Kidney tubule cell (primary cell): ENCODE measurements at regions not wholly inside any gene's neighbourhood (a gene's known extent, or its start where the extent isn't known, plus 50 kb on each side); places are given as distances from the start of the nearest gene placed in this dataset.

Source experiments
- DNase-seq: peaks from one replicate; pipeline ENCODE4 v3.0.0-alpha.2; 2018; ENCODE audit warnings: low spot score

DNA sequence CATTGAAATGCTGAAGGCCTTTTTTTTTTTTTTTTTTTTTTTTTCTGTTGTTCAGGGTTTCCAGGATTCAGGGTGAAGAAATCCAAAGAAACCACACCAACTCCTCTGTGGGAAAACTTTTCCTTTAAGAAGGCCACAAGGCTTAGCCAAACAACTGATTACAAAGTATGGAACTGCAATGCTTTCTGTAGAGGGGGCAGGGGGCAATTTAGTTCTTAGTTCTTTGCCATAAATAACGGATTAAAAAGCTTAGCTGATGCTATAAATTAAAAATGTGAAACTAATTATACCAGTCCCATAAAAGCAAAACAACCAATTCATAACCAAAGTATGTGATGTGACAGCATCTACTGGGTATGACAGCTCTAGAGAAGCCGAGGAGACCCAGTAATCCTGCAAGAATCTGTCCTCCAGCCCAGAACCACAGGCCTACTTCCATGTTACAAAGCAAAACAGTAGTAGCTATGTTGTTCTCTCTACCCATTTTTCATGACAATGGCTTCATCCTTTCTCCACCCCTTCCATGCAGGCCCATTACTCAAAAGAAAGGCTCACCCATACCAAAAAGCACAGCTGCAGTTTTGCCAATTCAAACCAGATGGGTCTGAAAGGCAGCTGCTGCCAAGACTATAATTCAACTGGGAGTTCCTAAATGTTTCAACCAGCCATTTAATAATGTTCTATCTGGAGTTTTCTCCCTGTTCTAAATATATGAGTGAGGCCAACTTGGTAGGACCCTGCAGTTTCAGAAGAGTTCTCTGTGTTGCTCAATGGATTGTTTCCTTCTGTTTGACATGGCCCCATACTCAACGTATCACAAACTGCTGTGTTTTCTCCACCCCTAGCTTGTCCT is 167.1 kb upstream of the ZFHX3 start:
- DNase-seq, result peak; percentile 35

DNA sequence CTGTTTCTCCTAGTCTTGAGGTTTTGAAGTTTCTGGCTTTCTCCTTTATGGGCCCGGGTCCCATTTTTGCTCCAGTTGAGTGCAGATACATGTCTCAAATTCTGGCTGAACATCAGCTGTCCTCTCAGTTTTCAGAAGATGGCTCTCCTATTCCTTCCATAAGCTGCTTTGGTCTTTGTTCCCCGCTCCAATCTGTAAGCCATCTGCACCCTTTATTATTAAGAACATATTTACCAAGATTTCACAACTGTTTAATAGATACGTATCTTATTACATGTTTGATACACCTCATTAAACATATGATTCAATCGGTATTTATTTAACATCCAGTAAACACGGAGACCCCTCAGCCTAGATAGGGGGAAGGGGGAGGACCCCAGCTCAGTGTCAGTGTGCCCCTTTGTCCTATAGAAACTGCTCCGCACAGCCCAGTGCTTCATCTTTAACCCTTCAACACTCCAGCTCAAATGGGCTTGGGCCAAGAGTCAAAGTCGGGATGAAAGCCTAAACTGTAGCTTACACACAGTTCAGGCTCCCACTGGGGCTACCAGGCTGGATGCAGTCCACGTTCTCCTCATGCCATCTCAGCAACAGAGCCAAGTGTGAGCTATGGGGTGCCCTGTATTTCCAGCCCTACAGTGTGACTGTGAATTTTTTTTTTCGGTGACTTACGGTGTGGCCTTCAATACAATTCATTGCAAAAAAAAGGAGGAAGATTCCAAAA is 166.0 kb upstream of the ZFHX3 start:
- DNase-seq, result no peak

DNA sequence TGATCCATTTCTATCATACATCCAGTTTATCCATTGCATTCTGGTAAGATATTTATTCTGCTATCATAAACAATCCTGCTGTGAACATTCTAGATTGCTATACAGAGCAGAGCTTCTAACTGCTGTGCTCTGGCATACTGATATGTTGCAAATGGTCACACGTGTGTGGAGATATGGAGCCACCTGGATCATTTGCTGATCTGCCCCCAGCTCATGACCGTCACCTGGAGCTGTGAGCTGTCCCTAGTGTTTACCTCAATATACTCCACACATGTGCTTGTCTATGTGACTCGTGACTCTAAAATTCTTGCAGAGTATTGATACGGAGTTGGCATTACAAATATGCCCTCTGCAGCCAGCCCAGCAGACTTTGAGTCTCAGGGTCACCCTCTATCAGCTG is 164.5 kb upstream of the ZFHX3 start:
- no peak for DNase-seq

DNA sequence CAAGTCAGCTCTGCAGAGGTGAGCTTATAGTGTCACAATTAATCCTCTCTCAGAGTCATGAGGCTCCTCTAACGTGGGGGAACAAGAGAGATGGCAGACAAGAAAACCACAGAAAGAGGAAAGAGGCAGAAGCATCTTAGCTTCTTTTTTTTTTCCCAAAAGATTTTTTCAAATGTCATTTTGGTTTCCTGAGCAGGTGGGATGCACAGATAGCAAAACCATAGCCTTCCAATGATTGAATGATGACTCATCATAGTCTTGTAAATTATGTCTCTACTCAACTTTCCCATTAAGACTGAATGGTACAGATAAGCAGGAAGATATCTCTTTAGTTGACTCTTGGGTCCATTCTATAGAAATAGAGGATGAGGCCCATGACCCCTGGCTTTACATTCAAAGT is 162.8 kb upstream of the ZFHX3 start:
- DNase-seq, result no peak

DNA sequence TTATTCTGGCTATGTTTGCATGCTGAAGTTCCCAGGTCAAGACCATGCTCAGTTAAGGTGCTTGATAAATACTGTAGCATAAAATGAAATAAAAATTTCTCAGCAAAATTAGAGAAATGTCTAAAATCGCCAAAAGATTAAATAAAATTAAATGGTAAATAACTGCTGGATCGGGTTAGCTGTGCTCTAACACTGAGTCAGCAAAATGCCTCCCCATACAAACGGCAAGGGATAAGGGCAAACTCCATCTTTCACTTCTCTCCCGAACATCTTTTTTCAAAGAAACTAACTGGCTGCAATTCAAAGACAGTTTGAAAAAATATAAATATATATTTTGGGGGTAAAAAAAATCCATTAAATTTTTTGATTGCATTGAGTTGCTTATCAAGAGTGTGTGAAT is 162.2 kb upstream of the ZFHX3 start:
- DNase-seq, result no peak

DNA sequence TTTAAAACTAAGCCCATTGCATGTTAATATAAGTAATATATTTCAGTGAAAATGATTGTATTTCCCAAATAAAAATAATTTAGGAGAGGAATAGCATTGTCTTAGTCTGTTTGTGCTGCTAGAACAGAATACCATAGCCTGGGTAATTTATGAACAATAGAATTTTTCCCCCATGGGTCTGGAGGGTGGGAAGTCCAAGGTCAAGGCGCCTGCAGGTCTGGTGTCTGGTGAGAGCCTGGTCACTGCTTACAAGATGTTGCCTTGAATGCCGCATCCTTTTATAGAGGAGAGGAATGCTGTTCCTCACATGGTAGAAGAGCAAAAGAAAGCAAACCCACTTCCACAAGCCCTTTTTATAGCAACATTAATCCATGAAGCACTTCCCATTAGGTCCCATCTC is 161.3 kb upstream of the ZFHX3 start:
- DNase-seq, result no peak

DNA sequence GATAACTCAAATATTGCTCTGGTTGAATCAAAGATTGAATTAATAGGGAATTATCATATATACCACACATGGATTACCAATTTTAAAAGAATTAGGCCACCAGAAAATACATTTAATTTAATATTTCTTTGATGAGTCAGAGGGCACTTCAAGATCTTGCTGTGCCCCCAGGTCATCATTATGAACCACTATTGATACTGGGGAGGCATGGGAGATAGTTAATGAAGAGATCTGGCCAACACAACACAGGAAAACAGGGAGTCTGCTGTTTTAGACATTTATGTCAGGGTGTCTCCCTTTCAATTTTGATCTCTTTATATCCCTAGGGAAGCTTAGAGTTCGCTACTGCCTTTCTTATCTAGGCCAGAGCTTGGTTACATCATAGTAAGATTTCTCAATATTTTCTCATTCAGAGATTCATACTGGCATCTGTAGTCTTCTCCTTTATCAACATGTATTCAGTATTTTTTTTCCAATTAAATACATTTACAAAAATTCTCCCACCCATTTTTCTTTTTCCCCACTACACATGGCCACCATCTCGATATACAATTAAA is 158.3 kb upstream of the ZFHX3 start:
- DNase-seq, result no peak

DNA sequence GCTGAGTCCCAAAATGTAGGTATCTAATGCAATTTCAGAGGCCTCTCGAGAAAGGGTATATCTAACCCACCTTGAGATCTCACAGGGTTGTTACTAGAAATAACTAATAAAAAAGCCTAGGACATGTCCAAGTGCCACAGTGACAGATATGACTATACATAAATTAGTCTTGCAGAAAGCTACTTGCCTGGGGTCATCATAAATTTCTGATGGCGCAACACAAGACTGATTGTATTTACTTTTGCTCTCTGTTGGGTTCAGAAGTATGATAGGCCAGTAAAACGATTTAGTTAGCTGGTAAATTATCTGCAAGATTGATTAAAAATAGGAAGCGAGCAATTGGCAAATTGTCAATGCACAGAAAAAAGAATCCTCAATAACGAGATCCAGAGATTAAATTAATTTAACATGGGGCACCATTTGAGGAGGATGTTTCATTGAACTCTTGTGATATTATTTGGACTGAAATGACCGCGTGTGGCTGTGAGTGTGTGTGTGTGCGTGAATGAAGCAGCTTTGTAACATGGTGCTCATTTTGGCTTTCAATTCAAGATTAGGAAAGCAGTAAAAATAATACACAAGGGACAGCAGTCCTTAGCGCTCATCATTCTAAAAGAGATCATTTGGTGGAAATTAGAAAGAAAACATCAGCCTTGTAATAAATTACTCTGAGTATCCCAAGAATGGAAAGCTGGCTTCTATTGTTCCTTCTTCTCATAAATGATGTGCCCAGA is 157.4 kb upstream of the ZFHX3 start:
- no peak for DNase-seq

DNA sequence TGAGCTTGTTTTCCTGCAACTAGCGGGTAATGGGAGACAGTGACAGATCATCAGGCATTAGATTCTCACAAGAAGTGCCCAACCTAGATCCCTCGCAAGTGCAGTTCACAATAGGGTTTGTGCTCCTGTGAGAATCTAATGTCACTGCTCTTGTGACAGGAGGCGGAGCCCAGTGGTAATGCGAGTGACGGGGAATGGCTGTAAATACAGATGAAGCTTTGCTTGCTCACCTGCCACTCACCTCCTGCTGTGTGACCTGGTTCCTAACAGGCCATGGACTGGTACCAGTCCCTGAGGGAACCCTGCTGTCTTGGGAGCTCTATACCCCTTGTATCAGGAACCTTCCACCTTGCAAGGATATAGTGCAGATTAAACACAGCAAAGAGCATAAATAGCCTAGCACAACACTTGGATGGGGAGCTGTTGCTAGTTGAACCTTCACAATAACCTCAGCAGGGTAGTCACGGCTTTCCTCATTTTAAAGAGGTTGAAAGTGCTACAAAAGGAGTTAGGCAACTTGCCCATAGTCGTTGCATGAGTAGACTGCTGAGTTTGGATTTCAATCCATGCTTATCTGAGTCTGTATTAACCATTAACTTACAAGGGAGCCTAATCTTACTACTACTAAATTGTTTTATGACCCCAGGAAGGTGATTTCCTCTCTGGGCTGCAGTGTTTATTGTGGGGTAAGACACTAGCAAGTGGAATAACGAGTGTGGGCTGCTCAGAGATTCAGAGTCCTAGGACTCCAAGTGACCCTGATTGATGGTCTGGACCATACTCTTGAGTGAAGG is 156.6 kb upstream of the ZFHX3 start:
- peak; percentile 48 for DNase-seq

DNA sequence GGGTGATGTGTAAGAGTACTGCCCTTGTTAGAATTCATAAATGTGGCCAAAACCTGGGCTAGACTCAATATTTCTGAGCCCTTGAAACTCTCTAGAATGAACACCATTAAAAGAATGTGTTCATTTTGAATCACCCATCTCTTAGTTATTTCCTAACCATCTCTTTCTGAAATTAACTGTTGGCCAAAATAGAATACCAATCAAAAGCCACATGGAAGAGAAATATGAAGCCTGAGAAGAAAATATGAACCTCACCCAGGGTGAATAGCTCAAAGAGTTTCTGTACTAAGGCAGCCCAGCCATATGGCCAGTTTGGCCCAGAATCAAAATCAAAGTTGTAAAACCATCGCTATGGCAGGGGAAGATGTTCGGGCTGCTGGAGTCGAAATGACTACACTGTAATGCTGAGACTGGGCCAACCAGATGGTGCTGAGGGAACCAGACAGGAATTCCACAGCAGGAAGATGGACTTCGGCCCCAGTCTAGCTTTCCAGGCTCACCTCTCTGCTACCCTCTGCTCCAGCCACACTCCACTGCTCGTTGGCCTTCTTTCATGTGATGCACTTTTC is 154.3 kb upstream of the ZFHX3 start:
- DNase-seq, result peak; percentile 45

DNA sequence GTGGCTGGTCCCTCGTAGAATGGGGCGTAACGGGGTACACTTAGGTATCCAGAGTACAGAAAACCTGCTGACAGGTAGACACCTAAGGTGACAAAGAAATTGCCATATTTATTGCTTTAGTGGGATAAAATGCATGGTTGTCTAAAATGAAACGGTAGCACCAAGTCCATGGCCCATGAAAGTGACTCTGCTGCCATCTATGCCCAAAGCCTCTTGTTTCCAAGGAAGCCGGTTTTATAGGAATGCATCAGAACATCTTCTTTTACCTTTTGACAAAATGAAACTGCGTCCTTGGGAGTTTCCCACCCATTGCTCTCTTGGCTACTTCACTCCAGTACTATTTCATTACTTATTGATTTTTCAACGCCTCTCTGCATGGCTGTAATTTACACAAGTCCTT is 151.3 kb upstream of the ZFHX3 start:
- DNase-seq, result no peak

DNA sequence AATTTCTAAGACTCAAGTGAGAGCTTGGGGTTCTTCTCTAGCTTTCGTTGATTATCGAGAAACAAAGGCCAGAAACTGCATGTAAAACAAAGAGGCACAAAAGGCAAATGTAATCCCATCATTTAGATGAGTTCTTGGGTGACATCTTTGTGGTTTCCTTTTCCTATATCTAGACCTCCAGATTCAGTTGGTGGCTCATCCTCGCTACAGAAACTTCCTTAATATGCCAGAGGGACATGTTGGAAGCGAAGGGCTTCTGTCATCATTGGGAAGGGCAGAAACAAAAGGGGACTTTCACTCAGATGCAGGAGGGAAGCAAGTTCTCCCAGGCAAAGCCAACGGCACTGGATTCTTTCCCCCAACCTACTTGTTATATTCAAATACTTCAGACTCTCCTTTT is 150.6 kb upstream of the ZFHX3 start:
- no peak for DNase-seq

DNA sequence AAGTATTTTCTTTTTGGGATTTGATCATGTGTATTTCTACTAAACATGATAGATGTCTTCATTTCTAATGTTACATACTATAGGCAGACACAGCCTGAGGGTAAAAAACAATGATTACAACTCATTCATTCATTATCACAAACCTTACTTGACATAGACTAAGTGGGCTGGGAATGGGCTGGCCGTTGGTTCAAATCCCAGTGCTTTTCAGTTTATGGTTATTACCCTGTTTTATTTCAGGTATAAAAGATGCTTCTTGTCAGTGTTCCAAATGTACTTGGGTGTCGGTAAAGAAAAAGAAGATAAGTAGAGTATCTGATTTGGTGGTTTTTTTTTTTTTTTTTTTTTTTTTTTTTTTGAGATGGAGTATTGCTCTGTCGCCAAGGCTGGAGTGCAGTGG is 149.7 kb upstream of the ZFHX3 start:
- DNase-seq, result no peak

DNA sequence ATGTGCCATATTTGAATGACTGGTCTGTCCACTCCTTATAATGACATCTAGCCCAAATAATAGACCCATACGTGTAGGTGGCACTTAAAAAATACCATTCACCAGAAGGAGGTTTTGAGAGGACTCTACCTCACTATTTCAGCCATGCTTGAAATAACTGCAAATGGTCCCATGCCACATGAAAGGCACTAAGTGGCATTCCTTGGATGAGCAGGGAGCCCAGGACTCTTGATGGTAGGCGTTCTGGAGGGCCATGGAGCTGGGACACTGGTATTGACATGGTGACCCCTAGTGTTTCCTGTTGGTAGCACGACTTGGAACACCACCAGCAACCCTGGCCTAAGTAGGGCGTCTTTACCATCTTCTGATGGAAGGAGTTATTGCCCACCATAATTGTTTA is 148.7 kb upstream of the ZFHX3 start:
- DNase-seq, result peak; percentile 70

DNA sequence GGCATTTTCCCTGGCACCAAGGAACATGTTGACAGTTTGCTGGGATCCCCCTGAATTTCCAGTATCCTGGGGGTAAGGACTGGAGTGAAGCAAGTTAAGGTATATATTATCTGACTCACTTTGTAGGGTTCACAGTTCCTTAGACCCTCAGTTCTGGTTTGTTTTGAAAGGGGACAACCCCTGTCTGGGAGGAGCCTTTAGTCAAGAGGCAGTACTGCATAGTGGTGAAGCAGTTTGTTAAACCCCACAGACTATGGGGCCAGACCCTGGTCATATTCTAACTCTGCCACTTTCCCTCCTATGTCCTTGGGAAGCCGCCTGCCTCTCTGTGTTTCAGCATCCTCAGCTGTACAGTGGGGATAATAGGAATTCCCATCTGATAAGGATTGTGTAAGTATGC is 145.5 kb upstream of the ZFHX3 start:
- no peak for DNase-seq

DNA sequence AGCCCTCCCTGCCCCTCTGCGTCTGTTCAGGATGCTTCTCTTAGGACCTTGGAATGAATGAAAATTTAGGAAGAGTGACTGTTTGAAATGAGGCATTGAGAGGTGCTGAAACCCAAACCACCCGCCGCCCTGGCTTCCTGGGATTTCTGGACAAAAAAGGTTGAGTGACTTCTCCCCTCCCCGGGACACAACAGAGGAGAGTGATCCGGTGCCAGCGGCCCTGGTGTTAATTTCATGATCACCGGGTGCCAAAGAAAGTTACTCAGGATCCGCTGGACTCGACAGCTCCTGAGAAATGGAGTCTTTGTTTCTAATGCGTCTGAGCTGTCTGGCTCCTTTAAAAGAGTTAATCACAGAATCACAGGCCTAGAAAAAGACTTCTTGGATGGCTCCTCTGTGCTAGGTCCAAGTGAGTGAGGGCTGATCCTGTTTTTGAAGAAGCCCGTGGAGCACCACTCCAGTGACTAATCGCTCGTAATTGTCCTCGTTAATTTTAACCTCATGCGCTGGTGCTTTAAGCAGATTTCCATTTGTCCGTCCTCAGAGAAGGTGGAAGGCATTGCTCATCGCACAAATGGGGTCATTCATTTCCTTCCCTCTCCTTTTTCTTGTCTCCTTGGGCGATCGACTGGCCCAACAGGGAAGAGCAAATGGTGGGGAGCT is 144.4 kb upstream of the ZFHX3 start:
- DNase-seq, result peak; percentile 23

DNA sequence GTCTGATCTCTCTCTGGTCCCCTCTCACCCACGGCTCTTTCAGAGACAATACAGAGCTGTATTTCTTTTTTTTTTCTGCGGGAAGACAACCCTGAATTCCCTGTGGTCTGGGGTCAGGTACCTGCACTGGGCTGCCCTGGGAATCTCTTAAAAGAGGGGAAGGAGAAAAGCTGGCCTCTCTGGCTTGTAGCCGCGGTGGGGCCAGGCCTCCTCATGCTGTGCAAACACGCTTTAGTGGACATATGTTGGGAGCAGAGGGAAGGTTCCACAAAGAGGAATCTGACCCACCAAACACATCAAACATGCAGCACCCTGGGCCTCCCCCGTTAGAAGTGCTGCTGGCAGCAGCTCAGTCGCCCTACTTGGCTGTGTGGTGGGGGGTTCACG is 143.7 kb upstream of the ZFHX3 start:
- DNase-seq, result no peak

DNA sequence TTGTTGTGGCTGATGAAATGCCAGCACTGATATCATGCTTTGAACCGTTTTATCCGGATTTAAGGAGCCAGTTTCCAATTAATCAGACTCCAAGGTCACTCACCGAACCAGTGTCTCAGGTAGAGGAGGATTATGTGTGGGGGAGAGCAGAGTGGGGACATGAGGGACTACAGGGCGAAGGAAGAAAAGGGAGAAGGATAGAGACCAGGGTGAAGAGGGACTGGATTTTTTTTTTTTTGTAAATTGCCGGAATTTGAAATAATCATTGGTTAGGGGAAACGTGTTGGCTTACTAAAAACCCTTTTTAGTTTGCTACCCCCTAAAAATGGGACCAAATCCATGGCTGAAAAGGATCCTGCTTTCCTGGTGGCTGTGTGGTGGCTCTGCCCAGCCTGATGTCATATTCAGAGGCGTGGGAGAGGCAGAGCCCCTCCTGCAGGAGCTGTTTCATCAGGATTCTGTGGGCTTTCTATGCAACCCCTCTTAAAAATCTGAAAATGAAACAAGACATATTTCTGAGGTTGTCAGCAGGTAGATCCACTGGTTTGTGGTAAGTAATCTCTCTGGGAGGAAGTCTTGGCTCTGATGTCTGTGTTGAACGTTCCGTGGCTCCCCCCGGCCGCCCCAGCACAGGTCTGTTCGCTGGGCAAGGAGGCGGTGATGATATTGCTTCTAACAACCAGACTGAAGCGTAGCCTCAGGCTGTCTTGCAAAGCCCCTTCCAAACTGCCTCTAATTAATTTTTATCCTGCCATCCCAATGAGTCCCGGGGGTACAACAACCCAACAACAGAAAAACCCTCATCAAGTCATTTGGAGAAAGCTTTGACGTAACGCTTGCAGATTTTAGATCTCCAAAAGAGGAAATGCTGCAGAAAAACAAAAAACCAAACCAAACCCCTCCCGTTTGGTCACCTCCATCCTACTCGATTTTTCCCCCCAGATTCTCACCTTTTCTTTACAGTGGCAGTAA is 143.0 kb upstream of the ZFHX3 start:
- no peak for DNase-seq

DNA sequence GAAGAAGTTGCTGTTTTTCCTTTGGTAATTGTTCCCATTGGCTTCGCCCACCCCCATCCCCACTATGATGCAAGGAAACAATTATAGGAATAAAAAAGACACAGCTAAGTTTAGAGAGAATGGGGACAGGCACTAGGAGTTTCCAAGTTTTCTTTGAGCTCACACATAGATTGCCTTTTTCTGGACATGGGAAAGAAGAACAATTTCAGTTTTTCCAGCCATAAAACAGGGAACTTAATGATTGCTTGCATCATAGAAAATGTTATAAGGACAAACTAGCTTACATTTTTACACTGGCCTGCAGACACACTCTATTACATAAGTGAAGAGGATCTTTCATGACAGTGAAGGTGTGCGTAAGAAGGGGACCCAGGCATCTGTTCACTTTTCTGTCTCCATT is 142.3 kb upstream of the ZFHX3 start:
- no peak for DNase-seq

DNA sequence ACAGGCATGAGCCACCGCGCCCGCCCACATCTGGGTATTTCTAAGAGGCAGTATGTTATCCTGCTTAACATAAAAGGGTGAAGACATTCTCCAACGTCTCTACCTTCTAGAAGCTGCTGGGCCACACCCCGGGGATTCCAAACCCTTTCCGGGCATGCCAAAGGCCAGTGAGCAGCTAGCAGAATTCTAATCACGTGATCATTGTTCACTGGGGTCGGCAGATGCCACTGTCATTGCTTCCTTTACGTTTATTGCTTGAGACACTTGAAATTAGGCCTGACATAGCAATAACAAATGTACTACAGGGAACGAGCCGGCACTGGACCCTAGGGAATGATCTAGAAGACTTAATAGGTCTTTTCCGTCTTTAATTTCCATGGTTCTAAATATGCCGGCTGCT is 141.2 kb upstream of the ZFHX3 start:
- DNase-seq, result no peak
